GM23338 (cell line): ENCODE measurements at regions not wholly inside any gene's neighbourhood (a gene's known extent, or its start where the extent isn't known, plus 50 kb on each side); places are given as distances from the start of the nearest gene placed in this dataset.

Source experiments
- ATAC-seq: fragments of 200-7000 bp; cut with Tn5 transposase; 3 replicates; pipeline ENCODE4 v1.9.1; 2020
- DNase-seq: peaks from one replicate; pipeline ENCODE4 v3.0.0-alpha.2; 2015; ENCODE audit warnings: low spot score
- H2AFZ ChIP-seq: fragments of 200-600 bp; sonication (generic); 2 replicates; pipeline ENCODE4 v1.8.0; 2016; ENCODE audit warnings: antibody characterized with exemption, mild to moderate bottlenecking, moderate library complexity
- H3F3A ChIP-seq: fragments of 200-600 bp; sonication (generic); replicated peaks from 2 replicates; pipeline ENCODE4 v1.8.0; 2017; ENCODE audit warnings: antibody characterized with exemption, mixed run types, low read depth
- H3K27ac ChIP-seq: fragments of 200-600 bp; sonication (generic); 2 replicates; pipeline ENCODE4 v1.6.1; 2016; ENCODE audit warnings: low read depth
- H3K27me3 ChIP-seq: fragments of 200-600 bp; sonication (generic); 2 replicates; pipeline ENCODE4 v1.8.0; 2016; ENCODE audit warnings: mild to moderate bottlenecking, mixed run types, moderate library complexity; ENCODE audit not compliant: insufficient read depth
- H3K36me3 ChIP-seq: fragments of 200-600 bp; sonication (generic); 2 replicates; pipeline ENCODE4 v1.8.0; 2016; ENCODE audit warnings: mild to moderate bottlenecking; ENCODE audit not compliant: insufficient read depth
- H3K4me1 ChIP-seq: fragments of 200-600 bp; sonication (generic); 2 replicates; pipeline ENCODE4 v1.8.0; 2016; ENCODE audit warnings: mild to moderate bottlenecking, moderate library complexity; ENCODE audit not compliant: insufficient read depth
- H3K4me2 ChIP-seq: fragments of 200-600 bp; sonication (generic); 2 replicates; pipeline ENCODE4 v1.7.1; 2017; ENCODE audit warnings: mixed run types
- H3K4me3 ChIP-seq: fragments of 200-600 bp; sonication (generic); 2 replicates; pipeline ENCODE4 v1.6.1; 2016; ENCODE audit warnings: mixed run types
- H3K79me2 ChIP-seq: fragments of 200-600 bp; sonication (generic); replicated peaks from 2 replicates; pipeline ENCODE4 v1.8.0; 2017; ENCODE audit warnings: mild to moderate bottlenecking; ENCODE audit not compliant: insufficient read depth
- H3K9me2 ChIP-seq: fragments of 200-600 bp; sonication (generic); 2 replicates; pipeline ENCODE4 v1.8.0; 2017; ENCODE audit not compliant: insufficient read depth
- H4K20me1 ChIP-seq: fragments of 200-600 bp; sonication (generic); replicated peaks from 2 replicates; pipeline ENCODE4 v1.8.0; 2017; ENCODE audit warnings: mild to moderate bottlenecking; ENCODE audit not compliant: insufficient read depth
- H3K27ac Mint-ChIP-seq: 2 replicates; pipeline ENCODE4 v1.8.0; 2020; ENCODE audit warnings: inconsistent platforms, mild to moderate bottlenecking, moderate library complexity, mixed read lengths
- H3K27me3 Mint-ChIP-seq: 3 replicates; pipeline ENCODE4 v1.8.0; 2022; ENCODE audit warnings: low read depth, mild to moderate bottlenecking, moderate library complexity, mixed read lengths, inconsistent platforms; ENCODE audit not compliant: insufficient read depth, poor library complexity
- H3K36me3 Mint-ChIP-seq: 3 replicates; pipeline ENCODE4 v1.8.0; 2021; ENCODE audit warnings: low read depth, mild to moderate bottlenecking, inconsistent platforms, moderate library complexity, mixed read lengths
- H3K4me1 Mint-ChIP-seq: 3 replicates; pipeline ENCODE4 v1.8.0; 2020; ENCODE audit warnings: mild to moderate bottlenecking, inconsistent platforms, mixed read lengths
- H3K4me3 Mint-ChIP-seq: 3 replicates; pipeline ENCODE4 v1.8.0; 2021; ENCODE audit warnings: moderate library complexity, mild to moderate bottlenecking, inconsistent platforms, mixed read lengths
- H3K9me3 Mint-ChIP-seq: 3 replicates; pipeline ENCODE4 v1.8.0; 2020; ENCODE audit warnings: moderate library complexity, mild to moderate bottlenecking, inconsistent platforms, mixed read lengths
- CTCF ChIP-seq, 2 experiments: fragments of 200-600 bp in 1 of 2; sonication (generic) in 1 of 2; conservative IDR thresholded peaks; 2 replicates each; pipeline versions ENCODE4 v1.5.1 to v1.6.1; 2016 to 2017; ENCODE audit warnings: antibody characterized with exemption in 2 of 2, low read depth in 2 of 2, mild to moderate bottlenecking in 2 of 2, moderate library complexity in 1 of 2
- EZH2 ChIP-seq: fragments of 200-600 bp; sonication (generic); IDR thresholded peaks from one replicate; pipeline ENCODE4 v1.8.0; 2017; ENCODE audit warnings: antibody characterized with exemption, mild to moderate bottlenecking, low read depth; ENCODE audit not compliant: unreplicated experiment
- JUNB ChIP-seq: IDR thresholded peaks from one replicate; pipeline ENCODE4 v1.6.1; 2016; ENCODE audit warnings: antibody characterized with exemption; ENCODE audit not compliant: unreplicated experiment
- REST ChIP-seq: IDR thresholded peaks from one replicate; pipeline ENCODE4 v1.6.1; 2018; ENCODE audit warnings: antibody characterized with exemption; ENCODE audit not compliant: unreplicated experiment
- TF ChIP-seq, protein P1 (sequence below): fragments of 250-450 bp; sonication (Bioruptor Pico); IDR thresholded peaks from 2 replicates; pipeline ENCODE4 v1.5.0; 2020; ENCODE audit warnings: mild to moderate bottlenecking, moderate library complexity
- TF ChIP-seq, protein P2 (sequence below): IDR thresholded peaks from 2 replicates; pipeline ENCODE4 v1.6.1; 2016; ENCODE audit warnings: antibody characterized with exemption

GRCh38 chr16:27719106-27719445 lies 169.1 kb downstream of the KATNIP start (continued):
- TF ChIP-seq, protein P1, sequence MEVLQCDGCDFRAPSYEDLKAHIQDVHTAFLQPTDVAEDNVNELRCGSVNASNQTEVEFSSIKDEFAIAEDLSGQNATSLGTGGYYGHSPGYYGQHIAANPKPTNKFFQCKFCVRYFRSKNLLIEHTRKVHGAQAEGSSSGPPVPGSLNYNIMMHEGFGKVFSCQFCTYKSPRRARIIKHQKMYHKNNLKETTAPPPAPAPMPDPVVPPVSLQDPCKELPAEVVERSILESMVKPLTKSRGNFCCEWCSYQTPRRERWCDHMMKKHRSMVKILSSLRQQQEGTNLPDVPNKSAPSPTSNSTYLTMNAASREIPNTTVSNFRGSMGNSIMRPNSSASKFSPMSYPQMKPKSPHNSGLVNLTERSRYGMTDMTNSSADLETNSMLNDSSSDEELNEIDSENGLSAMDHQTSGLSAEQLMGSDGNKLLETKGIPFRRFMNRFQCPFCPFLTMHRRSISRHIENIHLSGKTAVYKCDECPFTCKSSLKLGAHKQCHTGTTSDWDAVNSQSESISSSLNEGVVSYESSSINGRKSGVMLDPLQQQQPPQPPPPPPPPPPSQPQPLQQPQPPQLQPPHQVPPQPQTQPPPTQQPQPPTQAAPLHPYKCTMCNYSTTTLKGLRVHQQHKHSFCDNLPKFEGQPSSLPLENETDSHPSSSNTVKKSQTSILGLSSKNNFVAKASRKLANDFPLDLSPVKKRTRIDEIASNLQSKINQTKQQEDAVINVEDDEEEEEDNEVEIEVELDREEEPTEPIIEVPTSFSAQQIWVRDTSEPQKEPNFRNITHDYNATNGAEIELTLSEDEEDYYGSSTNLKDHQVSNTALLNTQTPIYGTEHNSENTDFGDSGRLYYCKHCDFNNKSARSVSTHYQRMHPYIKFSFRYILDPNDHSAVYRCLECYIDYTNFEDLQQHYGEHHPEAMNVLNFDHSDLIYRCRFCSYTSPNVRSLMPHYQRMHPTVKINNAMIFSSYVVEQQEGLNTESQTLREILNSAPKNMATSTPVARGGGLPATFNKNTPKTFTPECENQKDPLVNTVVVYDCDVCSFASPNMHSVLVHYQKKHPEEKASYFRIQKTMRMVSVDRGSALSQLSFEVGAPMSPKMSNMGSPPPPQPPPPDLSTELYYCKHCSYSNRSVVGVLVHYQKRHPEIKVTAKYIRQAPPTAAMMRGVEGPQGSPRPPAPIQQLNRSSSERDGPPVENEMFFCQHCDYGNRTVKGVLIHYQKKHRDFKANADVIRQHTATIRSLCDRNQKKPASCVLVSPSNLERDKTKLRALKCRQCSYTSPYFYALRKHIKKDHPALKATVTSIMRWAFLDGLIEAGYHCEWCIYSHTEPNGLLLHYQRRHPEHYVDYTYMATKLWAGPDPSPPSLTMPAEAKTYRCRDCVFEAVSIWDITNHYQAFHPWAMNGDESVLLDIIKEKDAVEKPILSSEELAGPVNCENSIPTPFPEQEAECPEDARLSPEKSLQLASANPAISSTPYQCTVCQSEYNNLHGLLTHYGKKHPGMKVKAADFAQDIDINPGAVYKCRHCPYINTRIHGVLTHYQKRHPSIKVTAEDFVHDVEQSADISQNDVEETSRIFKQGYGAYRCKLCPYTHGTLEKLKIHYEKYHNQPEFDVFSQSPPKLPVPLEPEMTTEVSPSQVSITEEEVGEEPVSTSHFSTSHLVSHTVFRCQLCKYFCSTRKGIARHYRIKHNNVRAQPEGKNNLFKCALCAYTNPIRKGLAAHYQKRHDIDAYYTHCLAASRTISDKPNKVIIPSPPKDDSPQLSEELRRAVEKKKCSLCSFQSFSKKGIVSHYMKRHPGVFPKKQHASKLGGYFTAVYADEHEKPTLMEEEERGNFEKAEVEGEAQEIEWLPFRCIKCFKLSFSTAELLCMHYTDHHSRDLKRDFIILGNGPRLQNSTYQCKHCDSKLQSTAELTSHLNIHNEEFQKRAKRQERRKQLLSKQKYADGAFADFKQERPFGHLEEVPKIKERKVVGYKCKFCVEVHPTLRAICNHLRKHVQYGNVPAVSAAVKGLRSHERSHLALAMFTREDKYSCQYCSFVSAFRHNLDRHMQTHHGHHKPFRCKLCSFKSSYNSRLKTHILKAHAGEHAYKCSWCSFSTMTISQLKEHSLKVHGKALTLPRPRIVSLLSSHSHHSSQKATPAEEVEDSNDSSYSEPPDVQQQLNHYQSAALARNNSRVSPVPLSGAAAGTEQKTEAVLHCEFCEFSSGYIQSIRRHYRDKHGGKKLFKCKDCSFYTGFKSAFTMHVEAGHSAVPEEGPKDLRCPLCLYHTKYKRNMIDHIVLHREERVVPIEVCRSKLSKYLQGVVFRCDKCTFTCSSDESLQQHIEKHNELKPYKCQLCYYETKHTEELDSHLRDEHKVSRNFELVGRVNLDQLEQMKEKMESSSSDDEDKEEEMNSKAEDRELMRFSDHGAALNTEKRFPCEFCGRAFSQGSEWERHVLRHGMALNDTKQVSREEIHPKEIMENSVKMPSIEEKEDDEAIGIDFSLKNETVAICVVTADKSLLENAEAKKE (CRISPR knock-in tag) = no peak
- TF ChIP-seq REST = no peak

GRCh38 chr16:27720731-27721530 lies 171.0 kb downstream of the KATNIP start:
- ATAC-seq (peak; percentile 25; the same call in 2 of the 3 replicates), DNase-seq (no peak)
- H3K9me3 Mint-ChIP-seq = no peaks in the 10 kb centered on the region
- no peaks in the 10 kb centered on the region for H4K20me1 ChIP-seq
- H3K36me3 Mint-ChIP-seq = peaks cover 9% of the 10 kb centered on the region; the same call in 2 of the 3 replicates
- H3K79me2 ChIP-seq = no peaks in the 10 kb centered on the region
- no peaks in the 10 kb centered on the region for H3K9me2 ChIP-seq
- H3F3A ChIP-seq = no peaks in the 10 kb centered on the region
- H3K4me3 Mint-ChIP-seq = no peak overlapping the region
- peaks cover 11% of the 10 kb centered on the region for H3K27me3 Mint-ChIP-seq
- H3K4me1 Mint-ChIP-seq = peaks cover 19% of the 10 kb centered on the region
- H3K4me1 ChIP-seq = no peaks in the 10 kb centered on the region; the same call in 1 of the 2 replicates
- no peaks in the 10 kb centered on the region for H3K27me3 ChIP-seq
- H3K36me3 ChIP-seq = no peaks in the 10 kb centered on the region; the same call in 1 of the 2 replicates
- no peak overlapping the region for H2AFZ ChIP-seq
- H3K4me3 ChIP-seq = no peak overlapping the region
- 0 out of 2 replicates have a peak overlapping the region, but pooled peaks have one; percentile 14 for H3K27ac ChIP-seq
- H3K4me2 ChIP-seq = no peak overlapping the region
- peak overlapping the region; percentile 65 for H3K27ac Mint-ChIP-seq
- TF ChIP-seq, protein P2, sequence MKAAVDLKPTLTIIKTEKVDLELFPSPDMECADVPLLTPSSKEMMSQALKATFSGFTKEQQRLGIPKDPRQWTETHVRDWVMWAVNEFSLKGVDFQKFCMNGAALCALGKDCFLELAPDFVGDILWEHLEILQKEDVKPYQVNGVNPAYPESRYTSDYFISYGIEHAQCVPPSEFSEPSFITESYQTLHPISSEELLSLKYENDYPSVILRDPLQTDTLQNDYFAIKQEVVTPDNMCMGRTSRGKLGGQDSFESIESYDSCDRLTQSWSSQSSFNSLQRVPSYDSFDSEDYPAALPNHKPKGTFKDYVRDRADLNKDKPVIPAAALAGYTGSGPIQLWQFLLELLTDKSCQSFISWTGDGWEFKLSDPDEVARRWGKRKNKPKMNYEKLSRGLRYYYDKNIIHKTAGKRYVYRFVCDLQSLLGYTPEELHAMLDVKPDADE = no peak
- TF ChIP-seq REST = no peak
- no peak for TF ChIP-seq EZH2
- TF ChIP-seq JUNB = no peak
- TF ChIP-seq CTCF (conservative IDR thresholded peaks at IDR 0.05; ENCODE audit: low read depth in 2 of 2) = no peak
